ENCODE measurements at regions not wholly inside any gene's neighbourhood (a gene's known extent, or its start where the extent isn't known, plus 50 kb on each side); places are given as distances from the start of the nearest gene placed in this dataset.
A peak's percentile ranks its signal among the peaks of the same experiment; 100 is the strongest.
"Not testable (repeated sequence)": the region's sequence is repeated elsewhere in the genome, so short reads cannot be mapped to it uniquely, and the experiment has no call there.

GRCh38 chr4:8976466-8977128 is 105.0 kb upstream of the HMX1 start:
- not testable (repeated sequence) for H3K36me3 ChIP-seq (ENCODE audit: control insufficient read depth, insufficient read depth, low read length); DNase-seq (ENCODE audit: low read depth, low spot score); H3K27me3 ChIP-seq (ENCODE audit: control insufficient read depth, insufficient read depth, low read length); H3K4me1 ChIP-seq (ENCODE audit: control insufficient read depth, insufficient read depth, low read length); H3K4me3 ChIP-seq (ENCODE audit: low read length); H3K27ac ChIP-seq (ENCODE audit: low read length); H3K9me3 ChIP-seq (ENCODE audit: control insufficient read depth, insufficient read depth, low read length)
- WGBS (ENCODE audit: insufficient coverage, insufficient read length), result no CpG with 5 or more reads among the region's 24 CpGs

DNA sequence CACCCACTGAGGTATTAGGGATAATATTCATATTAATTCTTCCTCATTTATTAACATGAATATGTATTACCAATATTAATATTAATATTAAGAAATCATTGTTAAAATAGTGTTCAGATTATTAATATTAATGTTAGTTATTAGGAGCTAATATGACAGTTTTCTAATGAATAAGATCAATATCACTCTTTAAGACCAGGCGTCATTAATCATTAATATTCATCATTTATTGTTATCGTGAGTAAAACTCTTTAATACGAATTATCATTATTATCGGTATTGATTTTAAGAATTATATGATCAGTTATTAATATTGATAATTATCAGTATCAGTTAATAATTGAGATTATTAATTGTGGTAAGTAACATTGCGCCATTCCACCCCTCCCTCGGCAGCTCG is 101.0 kb upstream of the HMX1 start:
- H3K9me3 ChIP-seq (ENCODE audit: control insufficient read depth, insufficient read depth, low read length); H3K36me3 ChIP-seq (ENCODE audit: control insufficient read depth, insufficient read depth, low read length); H3K4me3 ChIP-seq (ENCODE audit: low read length); H3K4me1 ChIP-seq (ENCODE audit: control insufficient read depth, insufficient read depth, low read length); H3K27me3 ChIP-seq (ENCODE audit: control insufficient read depth, insufficient read depth, low read length); H3K27ac ChIP-seq (ENCODE audit: low read length); DNase-seq (ENCODE audit: low read depth, low spot score): not testable (repeated sequence)
- WGBS (ENCODE audit: insufficient coverage, insufficient read length), result no CpG with 5 or more reads among the region's 7 CpGs

DNA sequence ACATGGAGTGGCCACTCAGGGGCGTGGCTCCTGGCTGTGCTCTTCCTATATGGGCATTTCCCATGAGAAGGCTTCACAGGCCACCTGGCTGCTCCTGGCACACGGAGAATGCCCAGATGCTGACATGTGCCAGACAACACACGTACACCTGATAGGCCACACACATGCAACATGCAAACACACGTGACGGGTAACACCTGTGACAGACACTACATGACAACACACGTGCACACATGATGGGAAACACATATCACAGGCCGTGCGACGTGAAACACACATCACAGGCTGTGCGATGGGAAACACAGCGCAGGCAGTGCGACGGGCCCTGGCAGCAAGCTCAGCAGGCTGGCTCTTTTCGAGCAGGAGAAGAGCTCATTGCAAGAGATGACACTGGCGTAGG is 94.3 kb upstream of the HMX1 start:
- not testable (repeated sequence) for H3K4me3 ChIP-seq (ENCODE audit: low read length); H3K9me3 ChIP-seq (ENCODE audit: control insufficient read depth, insufficient read depth, low read length); DNase-seq (ENCODE audit: low read depth, low spot score); H3K27ac ChIP-seq (ENCODE audit: low read length); H3K36me3 ChIP-seq (ENCODE audit: control insufficient read depth, insufficient read depth, low read length); H3K4me1 ChIP-seq (ENCODE audit: control insufficient read depth, insufficient read depth, low read length); H3K27me3 ChIP-seq (ENCODE audit: control insufficient read depth, insufficient read depth, low read length)
- WGBS (ENCODE audit: insufficient coverage, insufficient read length), result no CpG with 5 or more reads among the region's 15 CpGs

- WGBS (ENCODE audit: insufficient coverage, insufficient read length), result no CpG with 5 or more reads among the region's 40 CpGs
- not testable (repeated sequence) for H3K4me3 ChIP-seq (ENCODE audit: low read length); DNase-seq (ENCODE audit: low read depth, low spot score)
Measured at GRCh38 chr4:8964201-8964788, 92.7 kb upstream of the HMX1 start.

GRCh38 chr4:8963533-8963932 is 91.9 kb upstream of the HMX1 start:
- H3K36me3 ChIP-seq (ENCODE audit: control insufficient read depth, insufficient read depth, low read length); DNase-seq (ENCODE audit: low read depth, low spot score); H3K4me3 ChIP-seq (ENCODE audit: low read length); H3K4me1 ChIP-seq (ENCODE audit: control insufficient read depth, insufficient read depth, low read length); H3K27ac ChIP-seq (ENCODE audit: low read length); H3K9me3 ChIP-seq (ENCODE audit: control insufficient read depth, insufficient read depth, low read length); H3K27me3 ChIP-seq (ENCODE audit: control insufficient read depth, insufficient read depth, low read length): not testable (repeated sequence)
- WGBS (ENCODE audit: insufficient coverage, insufficient read length), result no CpG with 5 or more reads among the region's 41 CpGs

More at GRCh38 chr4:8964201-8964788, 92.7 kb upstream of the HMX1 start:
- not testable (repeated sequence) for H3K27me3 ChIP-seq (ENCODE audit: control insufficient read depth, insufficient read depth, low read length); H3K27ac ChIP-seq (ENCODE audit: low read length); H3K36me3 ChIP-seq (ENCODE audit: control insufficient read depth, insufficient read depth, low read length); H3K9me3 ChIP-seq (ENCODE audit: control insufficient read depth, insufficient read depth, low read length); H3K4me1 ChIP-seq (ENCODE audit: control insufficient read depth, insufficient read depth, low read length)

GRCh38 chr4:8961343-8961742 is 89.7 kb upstream of the HMX1 start:
- not testable (repeated sequence) for H3K27ac ChIP-seq (ENCODE audit: low read length)
- no CpG with 5 or more reads among the region's 11 CpGs for WGBS (ENCODE audit: insufficient coverage, insufficient read length)

GRCh38 chr4:8959471-8959870 is 87.8 kb upstream of the HMX1 start:
- H3K4me3 ChIP-seq (ENCODE audit: low read length); H3K27ac ChIP-seq (ENCODE audit: low read length); DNase-seq (ENCODE audit: low read depth, low spot score); H3K4me1 ChIP-seq (ENCODE audit: control insufficient read depth, insufficient read depth, low read length); H3K27me3 ChIP-seq (ENCODE audit: control insufficient read depth, insufficient read depth, low read length); H3K9me3 ChIP-seq (ENCODE audit: control insufficient read depth, insufficient read depth, low read length); H3K36me3 ChIP-seq (ENCODE audit: control insufficient read depth, insufficient read depth, low read length): not testable (repeated sequence)
- WGBS (ENCODE audit: insufficient coverage, insufficient read length), result no CpG with 5 or more reads among the region's 18 CpGs

More at GRCh38 chr4:8961343-8961742, 89.7 kb upstream of the HMX1 start:
- H3K4me1 ChIP-seq (ENCODE audit: control insufficient read depth, insufficient read depth, low read length); H3K27me3 ChIP-seq (ENCODE audit: control insufficient read depth, insufficient read depth, low read length); H3K9me3 ChIP-seq (ENCODE audit: control insufficient read depth, insufficient read depth, low read length); H3K36me3 ChIP-seq (ENCODE audit: control insufficient read depth, insufficient read depth, low read length); H3K4me3 ChIP-seq (ENCODE audit: low read length): not testable (repeated sequence)
- peak; percentile 37 for DNase-seq (ENCODE audit: low read depth, low spot score)

DNA sequence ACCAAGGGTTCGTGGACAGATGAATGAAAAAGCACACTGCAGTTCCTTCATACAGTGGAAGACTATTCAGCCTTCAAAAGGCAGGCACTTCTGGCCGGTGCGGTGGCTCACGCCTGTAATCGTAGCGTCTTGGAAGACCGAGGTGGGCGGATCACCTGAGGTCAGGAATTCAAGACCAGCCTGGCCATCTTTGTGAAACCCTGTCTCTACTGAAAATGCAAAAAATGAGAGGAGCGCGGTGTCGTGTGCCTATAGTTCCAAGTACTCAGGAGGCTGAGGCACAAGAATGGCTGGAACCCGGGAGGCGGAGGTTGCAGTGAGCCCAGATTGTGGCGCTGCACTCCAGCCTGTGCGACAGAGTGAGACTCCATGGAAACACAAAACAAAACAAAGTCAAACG is 82.4 kb upstream of the HMX1 start:
- not testable (repeated sequence) for H3K4me1 ChIP-seq (ENCODE audit: control insufficient read depth, insufficient read depth, low read length); H3K27me3 ChIP-seq (ENCODE audit: control insufficient read depth, insufficient read depth, low read length); H3K4me3 ChIP-seq (ENCODE audit: low read length); H3K27ac ChIP-seq (ENCODE audit: low read length); H3K36me3 ChIP-seq (ENCODE audit: control insufficient read depth, insufficient read depth, low read length); H3K9me3 ChIP-seq (ENCODE audit: control insufficient read depth, insufficient read depth, low read length); DNase-seq (ENCODE audit: low read depth, low spot score)
- WGBS (ENCODE audit: insufficient coverage, insufficient read length), result no CpG with 5 or more reads among the region's 16 CpGs

GRCh38 chr4:8952791-8953190 is 81.2 kb upstream of the HMX1 start:
- H3K4me1 ChIP-seq (ENCODE audit: control insufficient read depth, insufficient read depth, low read length); H3K4me3 ChIP-seq (ENCODE audit: low read length): not testable (repeated sequence)

GRCh38 chr4:8952109-8952508 is 80.5 kb upstream of the HMX1 start:
- not testable (repeated sequence) for H3K9me3 ChIP-seq (ENCODE audit: control insufficient read depth, insufficient read depth, low read length); H3K27ac ChIP-seq (ENCODE audit: low read length); H3K4me1 ChIP-seq (ENCODE audit: control insufficient read depth, insufficient read depth, low read length); DNase-seq (ENCODE audit: low read depth, low spot score); H3K4me3 ChIP-seq (ENCODE audit: low read length); H3K27me3 ChIP-seq (ENCODE audit: control insufficient read depth, insufficient read depth, low read length); H3K36me3 ChIP-seq (ENCODE audit: control insufficient read depth, insufficient read depth, low read length)
- no CpG with 5 or more reads among the region's 13 CpGs for WGBS (ENCODE audit: insufficient coverage, insufficient read length)

More at GRCh38 chr4:8952791-8953190, 81.2 kb upstream of the HMX1 start:
- not testable (repeated sequence) for H3K9me3 ChIP-seq (ENCODE audit: control insufficient read depth, insufficient read depth, low read length); DNase-seq (ENCODE audit: low read depth, low spot score); H3K27me3 ChIP-seq (ENCODE audit: control insufficient read depth, insufficient read depth, low read length); H3K27ac ChIP-seq (ENCODE audit: low read length); H3K36me3 ChIP-seq (ENCODE audit: control insufficient read depth, insufficient read depth, low read length)
- no CpG with 5 or more reads among the region's 12 CpGs for WGBS (ENCODE audit: insufficient coverage, insufficient read length)

- DNase-seq (ENCODE audit: low read depth, low spot score); H3K27me3 ChIP-seq (ENCODE audit: control insufficient read depth, insufficient read depth, low read length); H3K36me3 ChIP-seq (ENCODE audit: control insufficient read depth, insufficient read depth, low read length); H3K4me1 ChIP-seq (ENCODE audit: control insufficient read depth, insufficient read depth, low read length); H3K9me3 ChIP-seq (ENCODE audit: control insufficient read depth, insufficient read depth, low read length); H3K4me3 ChIP-seq (ENCODE audit: low read length); H3K27ac ChIP-seq (ENCODE audit: low read length): not testable (repeated sequence)
- no CpG with 5 or more reads among the region's 6 CpGs for WGBS (ENCODE audit: insufficient coverage, insufficient read length)
Measured at GRCh38 chr4:8945506-8945905, 73.9 kb upstream of the HMX1 start.
